ENCODE measurements at regions not wholly inside any gene's neighbourhood (a gene's known extent, or its start where the extent isn't known, plus 50 kb on each side); places are given as distances from the start of the nearest gene placed in this dataset.

GRCh38 chr2:20915271-20915670, 92.4 kb upstream of the LDAH start:
- H3K9me1 ChIP-seq (ENCODE audit: control insufficient read depth, extremely low read depth, insufficient read depth, low read length): no peaks in the 10 kb centered on the region
- no peak overlapping the region for H2AFZ ChIP-seq (ENCODE audit: control insufficient read depth, low read length)
- H3K4me3 ChIP-seq (ENCODE audit: control insufficient read depth in 2 of 3, extremely low read depth in 1 of 3, insufficient read depth in 2 of 3, low read depth in 1 of 3, low read length in 3 of 3): no peak overlapping the region
- no peak overlapping the region for H3K27ac ChIP-seq (ENCODE audit: control insufficient read depth, insufficient read depth, low read length)
- H3K9me3 ChIP-seq (ENCODE audit: control insufficient read depth, low read depth, low read length): no peaks in the 10 kb centered on the region
- peaks cover 38% of the 10 kb centered on the region for H3K4me1 ChIP-seq (ENCODE audit: control insufficient read depth, extremely low read depth, insufficient read depth, low read length)
- no peak overlapping the region for H3K4me2 ChIP-seq (ENCODE audit: control insufficient read depth, extremely low read depth, insufficient read depth, low read depth, low read length)
- H3K9ac ChIP-seq (ENCODE audit: control insufficient read depth, extremely low read depth, insufficient read depth, low read length): no peak overlapping the region
- no peaks in the 10 kb centered on the region for H3K27me3 ChIP-seq (ENCODE audit: control insufficient read depth, extremely low read depth, insufficient read depth, low read length)
- dilution Hi-C loops (cut with MboI; ENCODE audit: extremely low pct_ligation_motif_present, low sequenced_read_pairs): no loop called here
- no peaks in the 10 kb centered on the region for H3K79me2 ChIP-seq (ENCODE audit: control insufficient read depth, insufficient read depth, low read length)
- no peak for FAIRE-seq
- no peaks in the 10 kb centered on the region for H3K36me3 ChIP-seq (ENCODE audit: control insufficient read depth in 2 of 2, extremely low read depth in 1 of 2, insufficient read depth in 2 of 2, low read length in 2 of 2)
- TF ChIP-seq CTCF (optimal IDR thresholded peaks at IDR 0.05 in 1 of 3, IDR thresholded peaks at IDR 0.05 in 1 of 3, conservative IDR thresholded peaks at IDR 0.05 in 1 of 3; ENCODE audit: extremely low read depth in 1 of 3, insufficient read depth in 2 of 3, low read length in 3 of 3) (no peak), EZH2 (IDR thresholded peaks at IDR 0.05; ENCODE audit: low read length) (no peak)
- no peak for DNase-seq (ENCODE audit: low read depth, low spot score)
- no peaks in the 10 kb centered on the region for H4K20me1 ChIP-seq (ENCODE audit: control insufficient read depth, extremely low read depth, insufficient read depth, low read length)

GRCh38 chr2:20914771-20915170, 91.9 kb upstream of the LDAH start:
- peaks cover 38% of the 10 kb centered on the region for H3K4me1 ChIP-seq (ENCODE audit: control insufficient read depth, extremely low read depth, insufficient read depth, low read length)
- DNase-seq (ENCODE audit: low read depth, low spot score): no peak
- no peak overlapping the region for H3K4me2 ChIP-seq (ENCODE audit: control insufficient read depth, extremely low read depth, insufficient read depth, low read depth, low read length)
- H3K36me3 ChIP-seq (ENCODE audit: control insufficient read depth in 2 of 2, extremely low read depth in 1 of 2, insufficient read depth in 2 of 2, low read length in 2 of 2): no peaks in the 10 kb centered on the region
- no peaks in the 10 kb centered on the region for H3K27me3 ChIP-seq (ENCODE audit: control insufficient read depth, extremely low read depth, insufficient read depth, low read length)
- no peak overlapping the region for H2AFZ ChIP-seq (ENCODE audit: control insufficient read depth, low read length)
- no peak overlapping the region for H3K4me3 ChIP-seq (ENCODE audit: control insufficient read depth in 2 of 3, extremely low read depth in 1 of 3, insufficient read depth in 2 of 3, low read depth in 1 of 3, low read length in 3 of 3)
- dilution Hi-C loops (cut with MboI; ENCODE audit: extremely low pct_ligation_motif_present, low sequenced_read_pairs): no loop called here
- no peaks in the 10 kb centered on the region for H3K9me1 ChIP-seq (ENCODE audit: control insufficient read depth, extremely low read depth, insufficient read depth, low read length)
- TF ChIP-seq CTCF (optimal IDR thresholded peaks at IDR 0.05 in 1 of 3, IDR thresholded peaks at IDR 0.05 in 1 of 3, conservative IDR thresholded peaks at IDR 0.05 in 1 of 3; ENCODE audit: extremely low read depth in 1 of 3, insufficient read depth in 2 of 3, low read length in 3 of 3) (no peak), EZH2 (IDR thresholded peaks at IDR 0.05; ENCODE audit: low read length) (no peak)
- H3K79me2 ChIP-seq (ENCODE audit: control insufficient read depth, insufficient read depth, low read length): no peaks in the 10 kb centered on the region
- no peak for FAIRE-seq
- H3K9me3 ChIP-seq (ENCODE audit: control insufficient read depth, low read depth, low read length): no peaks in the 10 kb centered on the region
- no peaks in the 10 kb centered on the region for H4K20me1 ChIP-seq (ENCODE audit: control insufficient read depth, extremely low read depth, insufficient read depth, low read length)
- H3K9ac ChIP-seq (ENCODE audit: control insufficient read depth, extremely low read depth, insufficient read depth, low read length): no peak overlapping the region
- H3K27ac ChIP-seq (ENCODE audit: control insufficient read depth, insufficient read depth, low read length): no peak overlapping the region
